Neural progenitor cell (in vitro differentiated cells): ENCODE measurements at regions not wholly inside any gene's neighbourhood (a gene's known extent, or its start where the extent isn't known, plus 50 kb on each side); places are given as distances from the start of the nearest gene placed in this dataset.

ENCODE experiments used
- EZH2 ChIP-seq: fragments of 200-600 bp; sonication (generic); IDR thresholded peaks from 2 replicates; pipeline ENCODE4 v1.6.1; 2017; ENCODE audit warnings: antibody characterized with exemption, mild to moderate bottlenecking, moderate library complexity
- EZH2phosphoT487 ChIP-seq: fragments of 200-600 bp; sonication (generic); IDR thresholded peaks from 2 replicates; pipeline ENCODE4 v1.6.1; 2017; ENCODE audit warnings: antibody characterized with exemption
- TF ChIP-seq, protein P1 (sequence below): fragments of 200-600 bp; sonication (generic); IDR thresholded peaks from 2 replicates; pipeline ENCODE4 v1.5.1; 2017; ENCODE audit warnings: antibody characterized with exemption, mild to moderate bottlenecking

DNA sequence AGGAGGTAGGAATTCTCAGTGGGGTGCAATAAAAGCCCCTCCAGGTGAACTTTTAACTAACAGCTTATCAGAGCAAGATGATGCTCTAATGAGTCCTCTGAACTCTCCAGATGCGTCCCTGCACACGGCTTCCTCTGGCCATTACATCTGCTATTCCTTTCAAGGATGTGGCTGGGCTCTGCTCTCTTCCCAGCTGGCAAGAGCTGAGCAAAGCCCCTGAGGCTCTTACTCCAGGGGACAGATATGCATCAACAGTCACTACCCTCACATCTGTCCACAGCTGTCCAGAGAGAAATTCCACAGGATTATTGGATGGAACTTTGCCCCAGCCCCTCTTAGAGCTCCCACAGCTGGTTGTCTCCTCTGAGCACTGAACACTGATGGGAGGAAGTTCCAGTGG, 267.8 kb downstream of the C1orf94 start:
- TF ChIP-seq, protein P1, sequence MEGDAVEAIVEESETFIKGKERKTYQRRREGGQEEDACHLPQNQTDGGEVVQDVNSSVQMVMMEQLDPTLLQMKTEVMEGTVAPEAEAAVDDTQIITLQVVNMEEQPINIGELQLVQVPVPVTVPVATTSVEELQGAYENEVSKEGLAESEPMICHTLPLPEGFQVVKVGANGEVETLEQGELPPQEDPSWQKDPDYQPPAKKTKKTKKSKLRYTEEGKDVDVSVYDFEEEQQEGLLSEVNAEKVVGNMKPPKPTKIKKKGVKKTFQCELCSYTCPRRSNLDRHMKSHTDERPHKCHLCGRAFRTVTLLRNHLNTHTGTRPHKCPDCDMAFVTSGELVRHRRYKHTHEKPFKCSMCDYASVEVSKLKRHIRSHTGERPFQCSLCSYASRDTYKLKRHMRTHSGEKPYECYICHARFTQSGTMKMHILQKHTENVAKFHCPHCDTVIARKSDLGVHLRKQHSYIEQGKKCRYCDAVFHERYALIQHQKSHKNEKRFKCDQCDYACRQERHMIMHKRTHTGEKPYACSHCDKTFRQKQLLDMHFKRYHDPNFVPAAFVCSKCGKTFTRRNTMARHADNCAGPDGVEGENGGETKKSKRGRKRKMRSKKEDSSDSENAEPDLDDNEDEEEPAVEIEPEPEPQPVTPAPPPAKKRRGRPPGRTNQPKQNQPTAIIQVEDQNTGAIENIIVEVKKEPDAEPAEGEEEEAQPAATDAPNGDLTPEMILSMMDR, result no peak
- no peak for TF ChIP-seq EZH2phosphoT487
- no peak for TF ChIP-seq EZH2
